ENCODE measurements at regions not wholly inside any gene's neighbourhood (a gene's known extent, or its start where the extent isn't known, plus 50 kb on each side); places are given as distances from the start of the nearest gene placed in this dataset.

GRCh38 chr5:162473041-162473714, 405.6 kb downstream of the GABRG2 start:
- no peaks in the 10 kb centered on the region for H3K4me1 Mint-ChIP-seq
- H3K4me3 Mint-ChIP-seq, result no peak overlapping the region
- Histone ChIP-seq H3K9ac (ENCODE audit: low read length) (no peak overlapping the region), H3K27me3 (replicated peaks in 1 of 4; ENCODE audit: control extremely low read depth in 1 of 4, control insufficient read depth in 3 of 4, insufficient read depth in 4 of 4, low read length in 3 of 4) (no peaks in the 10 kb centered on the region), H3K27ac (ENCODE audit: low read length in 2 of 2) (no peak overlapping the region), H3K4me2 (replicated peaks; ENCODE audit: low read depth, low read length, poor library complexity, severe bottlenecking) (no peak overlapping the region), H3K36me3 (replicated peaks in 1 of 2; ENCODE audit: control extremely low read depth in 1 of 2, control insufficient read depth in 1 of 2, extremely low read depth in 1 of 2, insufficient read depth in 2 of 2, low read length in 1 of 2) (no peaks in the 10 kb centered on the region), H3K9me3 (ENCODE audit: control extremely low read depth in 1 of 3, control insufficient read depth in 2 of 3, insufficient read depth in 1 of 3, low read length in 2 of 3) (no peaks in the 10 kb centered on the region), H3K4me1 (ENCODE audit: control insufficient read depth in 2 of 2, insufficient read depth in 2 of 2, low read length in 2 of 2) (no peaks in the 10 kb centered on the region), H2AFZ (ENCODE audit: insufficient read depth, low read depth, low read length, poor library complexity, severe bottlenecking) (no peak overlapping the region), H3K79me2 (ENCODE audit: control insufficient read depth, insufficient read depth, low read length) (no peaks in the 10 kb centered on the region), H4K20me1 (ENCODE audit: control insufficient read depth, insufficient read depth, low read length, poor library complexity, severe bottlenecking) (no peaks in the 10 kb centered on the region), H3K4me3 (ENCODE audit: control extremely low read depth in 1 of 5, extremely low read depth in 1 of 5, insufficient read depth in 1 of 5, low read depth in 2 of 5, low read length in 4 of 5) (no peak overlapping the region)
- TF ChIP-seq CTCF (IDR thresholded peaks at IDR 0.05), result no peak
- no peak for TF ChIP-seq EZH2 (IDR thresholded peaks at IDR 0.05; ENCODE audit: borderline replicate concordance, insufficient read depth, low read depth, low read length, poor library complexity, severe bottlenecking)
- CTCF ChIA-PET, result no interaction called here
- DNase-seq, result no peak
- 83% methylated on average over 2 of the region's 2 CpGs for WGBS (ENCODE audit: insufficient coverage)
- intact Hi-C loops (cut with micrococcal nuclease), result no loop called here
- no peak for ATAC-seq (ENCODE audit: low read depth)
- no peak overlapping the region for H3K27ac Mint-ChIP-seq
- H3K9me3 Mint-ChIP-seq (ENCODE audit: insufficient read depth), result no peaks in the 10 kb centered on the region
- no peaks in the 10 kb centered on the region for H3K27me3 Mint-ChIP-seq
- POLR2A ChIA-PET, result no interaction called here

- no peak for ATAC-seq (ENCODE audit: low read depth)
- no peak overlapping the region for H2AFZ ChIP-seq (ENCODE audit: insufficient read depth, low read depth, low read length, poor library complexity, severe bottlenecking)
- Mint-ChIP-seq H3K27me3 (no peaks in the 10 kb centered on the region), H3K27ac (no peak overlapping the region), H3K4me3 (no peak overlapping the region), H3K4me1 (no peaks in the 10 kb centered on the region), H3K9me3 (ENCODE audit: insufficient read depth) (no peaks in the 10 kb centered on the region)
- intact Hi-C loops (cut with micrococcal nuclease), result no loop called here
- H3K27me3 ChIP-seq (replicated peaks in 1 of 4; ENCODE audit: control extremely low read depth in 1 of 4, control insufficient read depth in 3 of 4, insufficient read depth in 4 of 4, low read length in 3 of 4), result no peaks in the 10 kb centered on the region
- TF ChIP-seq CTCF (IDR thresholded peaks at IDR 0.05), result no peak
- no peak for TF ChIP-seq EZH2 (IDR thresholded peaks at IDR 0.05; ENCODE audit: borderline replicate concordance, insufficient read depth, low read depth, low read length, poor library complexity, severe bottlenecking)
- POLR2A ChIA-PET, result no interaction called here
- no peaks in the 10 kb centered on the region for H3K9me3 ChIP-seq (ENCODE audit: control extremely low read depth in 1 of 3, control insufficient read depth in 2 of 3, insufficient read depth in 1 of 3, low read length in 2 of 3)
- H4K20me1 ChIP-seq (ENCODE audit: control insufficient read depth, insufficient read depth, low read length, poor library complexity, severe bottlenecking), result no peaks in the 10 kb centered on the region
- no peak overlapping the region for H3K9ac ChIP-seq (ENCODE audit: low read length)
- CTCF ChIA-PET, result no interaction called here
- H3K36me3 ChIP-seq (replicated peaks in 1 of 2; ENCODE audit: control extremely low read depth in 1 of 2, control insufficient read depth in 1 of 2, extremely low read depth in 1 of 2, insufficient read depth in 2 of 2, low read length in 1 of 2), result no peaks in the 10 kb centered on the region
- DNase-seq, result no peak
- no peaks in the 10 kb centered on the region for H3K4me1 ChIP-seq (ENCODE audit: control insufficient read depth in 2 of 2, insufficient read depth in 2 of 2, low read length in 2 of 2)
- H3K4me2 ChIP-seq (replicated peaks; ENCODE audit: low read depth, low read length, poor library complexity, severe bottlenecking), result no peak overlapping the region
- H3K79me2 ChIP-seq (ENCODE audit: control insufficient read depth, insufficient read depth, low read length), result no peaks in the 10 kb centered on the region
- no peak overlapping the region for H3K4me3 ChIP-seq (ENCODE audit: control extremely low read depth in 1 of 5, extremely low read depth in 1 of 5, insufficient read depth in 1 of 5, low read depth in 2 of 5, low read length in 4 of 5)
- H3K27ac ChIP-seq (ENCODE audit: low read length in 2 of 2), result no peak overlapping the region
Measured at GRCh38 chr5:162474239-162474638, 406.7 kb downstream of the GABRG2 start.

Data from B cell (primary cell).